Trophoblast cell (in vitro differentiated cells and primary cell): ENCODE measurements at regions not wholly inside any gene's neighbourhood (a gene's known extent, or its start where the extent isn't known, plus 50 kb on each side); places are given as distances from the start of the nearest gene placed in this dataset.

ENCODE experiments used
- DNase-seq, 2 donors: peaks; one replicate each; pipeline ENCODE4 v3.0.0-alpha.2; 2016
- H2AFZ ChIP-seq: 2 replicates; pipeline ENCODE4 v1.6.1; 2013; ENCODE audit warnings: low read length, moderate library complexity, mild to moderate bottlenecking; ENCODE audit not compliant: insufficient read depth, poor library complexity
- H2AK5ac ChIP-seq: 2 replicates; pipeline ENCODE4 v1.6.1; 2013; ENCODE audit warnings: mild to moderate bottlenecking, low read length
- H2BK120ac ChIP-seq: 2 replicates; pipeline ENCODE4 v1.6.1; 2013; ENCODE audit warnings: low read length, mild to moderate bottlenecking, moderate library complexity; ENCODE audit not compliant: insufficient read depth, poor library complexity
- H2BK12ac ChIP-seq: 2 replicates; pipeline ENCODE4 v1.6.1; 2013; ENCODE audit warnings: mild to moderate bottlenecking, low read length, moderate library complexity
- H2BK5ac ChIP-seq: 2 replicates; pipeline ENCODE4 v1.6.1; 2013; ENCODE audit warnings: low read length, low read depth, moderate library complexity, mild to moderate bottlenecking; ENCODE audit not compliant: poor library complexity
- H3K14ac ChIP-seq: 2 replicates; pipeline ENCODE4 v1.6.1; 2013; ENCODE audit warnings: mild to moderate bottlenecking, low read length
- H3K18ac ChIP-seq: 2 replicates; pipeline ENCODE4 v1.6.1; 2013; ENCODE audit warnings: mild to moderate bottlenecking, low read length
- H3K23ac ChIP-seq: 2 replicates; pipeline ENCODE4 v1.6.1; 2013; ENCODE audit warnings: low read length
- H3K27ac ChIP-seq: 2 replicates; pipeline ENCODE4 v1.5.1; 2013; ENCODE audit warnings: low read depth, mild to moderate bottlenecking, inconsistent platforms, low read length, moderate library complexity
- H3K27me3 ChIP-seq: 2 replicates; pipeline ENCODE4 v1.6.1; 2013; ENCODE audit warnings: inconsistent platforms, mild to moderate bottlenecking, low read length, moderate library complexity; ENCODE audit not compliant: insufficient read depth
- H3K36me3 ChIP-seq, 2 experiments: 1 replicate in 1 of 2; 2 replicates in 1 of 2; pipeline ENCODE4 v1.6.1; 2013; ENCODE audit warnings: low read length in 2 of 2, mild to moderate bottlenecking in 2 of 2, moderate library complexity in 1 of 2; ENCODE audit not compliant: insufficient read depth in 2 of 2, control insufficient read depth in 1 of 2
- H3K4ac ChIP-seq: 2 replicates; pipeline ENCODE4 v1.6.1; 2013; ENCODE audit warnings: low read depth, mild to moderate bottlenecking, low read length, moderate library complexity
- H3K4me1 ChIP-seq, 2 experiments: 1 replicate in 1 of 2; 2 replicates in 1 of 2; pipeline ENCODE4 v1.6.1; 2013; ENCODE audit warnings: low read length in 2 of 2, mild to moderate bottlenecking in 2 of 2, moderate library complexity in 1 of 2; ENCODE audit not compliant: insufficient read depth in 2 of 2, control insufficient read depth in 1 of 2
- H3K4me2 ChIP-seq: 2 replicates; pipeline ENCODE4 v1.6.1; 2013; ENCODE audit warnings: inconsistent platforms, mild to moderate bottlenecking, low read length, moderate library complexity
- H3K4me3 ChIP-seq: 2 replicates; pipeline ENCODE4 v1.5.1; 2013; ENCODE audit warnings: mild to moderate bottlenecking, low read depth, low read length, inconsistent platforms
- H3K79me1 ChIP-seq: one replicate; pipeline ENCODE4 v1.6.1; 2013; ENCODE audit warnings: low read length
- H3K79me2 ChIP-seq: 2 replicates; pipeline ENCODE4 v1.6.1; 2013; ENCODE audit warnings: low read length, mild to moderate bottlenecking; ENCODE audit not compliant: control insufficient read depth, insufficient read depth, poor library complexity
- H3K9ac ChIP-seq: 2 replicates; pipeline ENCODE4 v1.6.1; 2013; ENCODE audit warnings: mild to moderate bottlenecking, low read length
- H3K9me3 ChIP-seq: 2 replicates; pipeline ENCODE4 v1.6.1; 2013; ENCODE audit warnings: low read depth, mild to moderate bottlenecking, control low read depth, inconsistent platforms, low read length; ENCODE audit not compliant: insufficient read depth
- H4K12ac ChIP-seq: 2 replicates; pipeline ENCODE4 v1.6.1; 2013; ENCODE audit warnings: low read depth, mild to moderate bottlenecking, low read length, moderate library complexity
- H4K8ac ChIP-seq: 2 replicates; pipeline ENCODE4 v1.6.1; 2013; ENCODE audit warnings: low read depth, mild to moderate bottlenecking, low read length, moderate library complexity
- H4K91ac ChIP-seq: one replicate; pipeline ENCODE4 v1.6.1; 2013; ENCODE audit warnings: low read depth, mild to moderate bottlenecking, low read length, moderate library complexity
- WGBS: extraction: QIAGEN DNeasy Blood & Tissue Kit; methylation state at CpG from one replicate; pipeline ENCODE4 v1.1.7; 2013; ENCODE audit warnings: missing lambda C conversion rate; ENCODE audit not compliant: insufficient read length, insufficient coverage; ENCODE audit errors: extremely low coverage; 5-methylcytosine and 5-hydroxymethylcytosine counted together

DNA sequence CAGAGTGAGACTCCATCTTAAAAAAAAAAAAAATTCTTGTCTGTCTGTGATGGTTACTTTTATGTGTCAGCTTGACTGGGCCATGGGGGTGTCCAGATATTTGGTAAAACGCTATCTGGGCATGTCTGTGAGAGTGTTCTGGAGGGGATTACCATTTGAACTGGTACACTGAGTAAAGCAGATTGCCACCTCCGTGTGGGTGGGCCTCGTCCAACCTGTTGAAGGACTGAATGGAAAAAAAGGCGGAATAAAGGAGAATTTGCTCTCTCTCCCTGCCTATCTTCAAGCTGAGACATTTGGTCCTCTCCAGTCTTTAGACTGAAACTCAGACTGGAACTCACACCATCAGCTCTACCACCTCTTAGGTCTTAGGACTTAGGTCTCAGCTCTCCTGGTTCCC lies 82.8 kb downstream of the MIS18A start:
- Histone ChIP-seq H2AK5ac (no peak overlapping the region), H4K91ac (no peak overlapping the region)
- no CpG with 5 or more reads among the region's 4 CpGs for WGBS

DNA sequence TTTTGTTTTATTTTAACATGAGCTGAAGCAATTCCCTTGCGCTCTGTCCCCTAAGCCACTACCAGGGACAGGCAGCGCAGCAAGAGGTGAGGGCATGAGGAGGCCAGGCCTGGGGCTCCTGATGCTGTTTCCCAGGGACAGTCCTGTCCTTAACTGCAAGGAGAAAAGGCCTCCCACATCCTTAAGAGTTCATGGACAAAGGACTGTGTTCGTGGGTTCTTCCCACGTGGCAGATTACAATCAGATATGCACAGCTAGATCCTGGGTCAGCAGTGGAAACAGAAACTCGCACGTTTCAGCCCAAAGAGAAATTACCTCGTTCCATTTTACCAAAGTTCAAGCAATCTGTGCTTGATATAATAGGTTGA lies 85.8 kb downstream of the MIS18A start:
- no peak for DNase-seq
- Histone ChIP-seq H3K23ac (no peak overlapping the region), H3K79me2 (no peaks in the 10 kb centered on the region), H4K8ac (no peak overlapping the region), H3K27me3 (no peaks in the 10 kb centered on the region), H3K27ac (no peak overlapping the region), H3K79me1 (no peaks in the 10 kb centered on the region), H3K4ac (no peak overlapping the region), H3K18ac (no peak overlapping the region), H4K91ac (no peak overlapping the region), H3K4me2 (no peak overlapping the region), H4K12ac (no peak overlapping the region), H2AFZ (no peak overlapping the region), H3K4me3 (no peak overlapping the region), H3K14ac (no peak overlapping the region), H2BK12ac (no peak overlapping the region), H2AK5ac (no peak overlapping the region), H2BK5ac (no peak overlapping the region), H3K4me1 (no peaks in the 10 kb centered on the region), H2BK120ac (no peak overlapping the region), H3K36me3 (no peaks in the 10 kb centered on the region), H3K9ac (no peak overlapping the region), H3K9me3 (peaks cover 2% of the 10 kb centered on the region)
- WGBS, result no CpG with 5 or more reads among the region's 7 CpGs

More for the DNA sequence above, 82.8 kb downstream of the MIS18A start:
- Histone ChIP-seq H3K14ac (no peak overlapping the region), H2BK5ac (no peak overlapping the region), H2BK120ac (no peak overlapping the region), H4K8ac (no peak overlapping the region), H3K4me2 (no peak overlapping the region), H2AFZ (no peak overlapping the region), H3K79me2 (no peaks in the 10 kb centered on the region), H3K4me1 (no peaks in the 10 kb centered on the region), H3K23ac (no peak overlapping the region), H3K4ac (no peak overlapping the region), H3K9ac (no peak overlapping the region), H3K18ac (no peak overlapping the region), H2BK12ac (no peak overlapping the region), H3K4me3 (no peak overlapping the region), H4K12ac (no peak overlapping the region), H3K79me1 (no peaks in the 10 kb centered on the region), H3K27me3 (no peaks in the 10 kb centered on the region), H3K9me3 (peaks cover 2% of the 10 kb centered on the region), H3K27ac (no peak overlapping the region), H3K36me3 (no peaks in the 10 kb centered on the region)
- no peak for DNase-seq

DNA sequence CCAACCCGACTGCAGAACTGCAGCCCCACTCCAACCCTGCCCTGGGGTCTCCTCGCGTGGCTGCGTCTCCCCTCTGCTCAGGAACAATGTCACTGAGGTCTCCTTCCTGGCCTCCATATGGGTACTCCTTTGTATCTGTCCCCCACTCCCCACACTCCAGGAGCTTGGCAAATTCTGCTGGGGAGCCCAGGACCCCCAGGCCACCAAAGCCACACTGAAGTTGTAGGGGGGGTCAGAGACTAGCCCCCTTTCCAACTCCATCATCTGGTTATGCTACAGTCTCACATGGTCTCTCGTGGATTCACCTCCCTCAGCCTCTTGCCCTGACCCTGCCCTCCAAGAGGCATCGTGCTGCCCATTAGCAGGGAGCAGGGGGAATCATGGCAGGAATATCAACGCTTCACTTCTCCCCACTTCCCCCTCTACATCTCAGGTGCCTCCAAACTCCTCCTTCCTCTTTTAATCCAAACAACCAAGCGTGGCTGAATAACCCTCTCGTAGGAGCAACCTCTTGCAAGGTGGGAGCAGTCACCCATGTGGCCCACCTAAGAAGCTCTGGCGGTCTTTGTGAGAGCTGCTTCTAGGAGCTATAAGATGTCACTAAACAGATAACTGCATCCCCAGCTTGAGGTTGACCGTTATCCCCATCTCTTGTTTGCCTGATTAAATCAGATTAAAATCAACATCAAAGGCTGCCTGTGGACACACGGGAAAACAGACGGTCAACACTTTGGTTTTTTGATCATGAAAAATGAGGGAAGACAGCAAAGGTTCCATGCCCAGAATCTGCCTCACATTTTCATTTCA lies 86.4 kb downstream of the MIS18A start:
- Histone ChIP-seq H3K4ac (no peak overlapping the region), H2BK5ac (no peak overlapping the region), H3K4me1 (no peaks in the 10 kb centered on the region), H3K36me3 (no peaks in the 10 kb centered on the region), H3K4me3 (no peak overlapping the region), H3K27me3 (no peaks in the 10 kb centered on the region), H2AFZ (no peak overlapping the region), H3K79me1 (no peaks in the 10 kb centered on the region), H3K4me2 (no peak overlapping the region), H3K27ac (no peak overlapping the region), H2BK120ac (no peak overlapping the region), H2AK5ac (no peak overlapping the region), H4K8ac (no peak overlapping the region), H2BK12ac (no peak overlapping the region), H3K79me2 (no peaks in the 10 kb centered on the region), H3K23ac (no peak overlapping the region), H3K14ac (no peak overlapping the region), H4K91ac (no peak overlapping the region), H4K12ac (no peak overlapping the region), H3K18ac (no peak overlapping the region), H3K9me3 (peaks cover 2% of the 10 kb centered on the region), H3K9ac (no peak overlapping the region)
- WGBS, result no CpG with 5 or more reads among the region's 13 CpGs
- no peak for DNase-seq

DNA sequence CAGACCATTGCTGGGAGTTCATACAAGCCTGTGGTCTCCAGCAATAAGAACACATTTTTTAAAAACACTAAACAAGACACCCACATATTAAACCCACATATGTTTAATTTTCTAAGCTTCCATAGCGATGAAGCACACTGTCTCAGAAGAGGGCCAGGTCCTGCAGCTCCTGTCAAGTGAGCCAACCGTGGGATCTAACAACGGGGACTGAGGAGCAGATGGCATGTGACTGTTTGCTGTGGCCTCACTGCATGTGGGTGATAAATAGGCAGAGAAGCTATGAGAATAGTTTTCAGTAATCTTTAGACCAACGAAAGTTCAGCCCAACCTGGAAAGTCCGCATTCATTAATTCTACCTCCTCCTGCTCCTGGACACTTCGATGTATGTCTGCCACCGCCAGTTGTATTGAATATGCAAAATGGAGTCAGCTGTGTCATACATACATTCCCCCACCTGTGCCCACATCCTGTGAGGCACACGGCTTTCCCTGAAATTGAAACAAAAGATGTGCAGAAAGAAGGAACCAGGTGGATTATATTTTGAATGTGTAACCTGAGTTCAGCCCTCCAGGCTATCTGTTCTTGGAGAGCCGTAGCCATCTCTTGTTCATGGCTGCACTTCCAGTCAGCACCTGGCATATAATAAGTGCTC lies 88.2 kb downstream of the MIS18A start:
- Histone ChIP-seq H4K8ac (no peak overlapping the region), H2BK5ac (no peak overlapping the region), H2BK120ac (no peak overlapping the region), H3K36me3 (no peaks in the 10 kb centered on the region), H3K27ac (no peak overlapping the region), H3K79me1 (no peaks in the 10 kb centered on the region), H3K79me2 (no peaks in the 10 kb centered on the region), H3K18ac (no peak overlapping the region), H4K12ac (no peak overlapping the region), H2AK5ac (no peak overlapping the region), H3K23ac (no peak overlapping the region), H3K9me3 (peaks cover 3% of the 10 kb centered on the region), H2AFZ (no peak overlapping the region), H4K91ac (no peak overlapping the region), H3K27me3 (no peaks in the 10 kb centered on the region), H3K4me1 (no peaks in the 10 kb centered on the region), H2BK12ac (no peak overlapping the region), H3K4me3 (no peak overlapping the region), H3K9ac (no peak overlapping the region), H3K4me2 (no peak overlapping the region), H3K4ac (no peak overlapping the region), H3K14ac (no peak overlapping the region)
- no CpG with 5 or more reads among the region's 9 CpGs for WGBS
- no peak for DNase-seq
